ENCODE measurements at regions not wholly inside any gene's neighbourhood (a gene's known extent, or its start where the extent isn't known, plus 50 kb on each side); places are given as distances from the start of the nearest gene placed in this dataset.
"Not testable (repeated sequence)": the region's sequence is repeated elsewhere in the genome, so short reads cannot be mapped to it uniquely, and the experiment has no call there.

- H3K36me3 Mint-ChIP-seq: no peaks in the 10 kb centered on the region
- peaks cover 7% of the 10 kb centered on the region for H3K9me3 Mint-ChIP-seq
- no peaks in the 10 kb centered on the region for H3K27me3 Mint-ChIP-seq
- DNase-seq: no peak
- CTCF ChIA-PET: no interaction called here
- H3K4me3 Mint-ChIP-seq: no peak overlapping the region
- no peaks in the 10 kb centered on the region for H3K4me1 Mint-ChIP-seq
- no peak overlapping the region for H3K27ac Mint-ChIP-seq
These were observed 1050.7 kb upstream of the NRXN1 start for GRCh38 chr2:52082646-52083045.

DNA sequence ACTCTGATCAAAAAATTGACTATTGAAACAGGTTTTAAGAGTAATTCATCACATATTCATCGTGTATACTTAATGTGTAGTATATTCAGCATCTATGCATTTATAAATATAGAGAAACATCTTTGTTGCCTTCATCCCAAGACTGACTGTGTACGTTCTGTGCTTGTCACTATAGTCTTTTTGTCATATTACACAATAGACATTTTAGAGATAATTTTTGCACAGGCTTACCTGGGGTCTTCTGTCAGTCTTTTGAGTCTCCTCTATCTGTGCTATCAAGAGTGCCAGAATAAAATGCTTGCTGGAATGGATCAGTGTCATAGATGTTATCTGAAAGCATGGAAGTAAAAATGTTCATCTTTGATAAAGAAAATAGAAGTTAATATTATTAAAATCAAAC is 1047.7 kb upstream of the NRXN1 start:
- no peaks in the 10 kb centered on the region for H3K27me3 Mint-ChIP-seq
- CTCF ChIA-PET: no interaction called here
- H3K36me3 Mint-ChIP-seq: no peaks in the 10 kb centered on the region
- DNase-seq: no peak
- no peak overlapping the region for H3K4me3 Mint-ChIP-seq
- H3K27ac Mint-ChIP-seq: no peak overlapping the region
- no peaks in the 10 kb centered on the region for H3K4me1 Mint-ChIP-seq
- H3K9me3 Mint-ChIP-seq: peaks cover 7% of the 10 kb centered on the region

- no peak overlapping the region for H3K27ac Mint-ChIP-seq
- DNase-seq: no peak
- no peak overlapping the region for H3K4me3 Mint-ChIP-seq
- H3K4me1 Mint-ChIP-seq: no peaks in the 10 kb centered on the region
- H3K9me3 Mint-ChIP-seq: peaks cover 10% of the 10 kb centered on the region
- CTCF ChIA-PET: no interaction called here
- H3K27me3 Mint-ChIP-seq: no peaks in the 10 kb centered on the region
- no peaks in the 10 kb centered on the region for H3K36me3 Mint-ChIP-seq
These were observed 1045.2 kb upstream of the NRXN1 start for GRCh38 chr2:52077159-52077558.

- Mint-ChIP-seq H3K4me3 (no peak overlapping the region), H3K4me1 (no peaks in the 10 kb centered on the region), H3K36me3 (no peaks in the 10 kb centered on the region), H3K27ac (no peak overlapping the region), H3K9me3 (peaks cover 10% of the 10 kb centered on the region), H3K27me3 (no peaks in the 10 kb centered on the region)
- CTCF ChIA-PET: no interaction called here
- DNase-seq: no peak
These were observed 1042.3 kb upstream of the NRXN1 start for GRCh38 chr2:52074130-52074719.

DNA sequence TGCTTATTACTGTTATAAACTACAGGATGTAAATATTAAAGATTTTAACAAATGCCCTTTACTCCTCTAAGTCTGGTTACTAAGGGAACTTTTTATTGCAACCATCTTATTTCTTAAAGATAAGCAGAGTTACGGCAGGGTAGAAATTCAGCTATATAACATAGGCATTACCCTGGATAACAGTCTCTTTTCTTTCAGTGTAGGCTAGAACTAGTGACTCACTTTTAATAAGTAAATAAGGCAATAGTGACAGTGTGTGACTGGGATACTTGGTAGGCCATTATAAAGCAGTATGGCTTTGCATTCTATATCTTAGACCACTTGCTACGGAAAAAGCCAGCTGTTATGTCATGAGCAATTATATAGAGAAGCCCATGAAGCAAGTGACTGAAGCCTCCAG is 1041.0 kb upstream of the NRXN1 start:
- Mint-ChIP-seq H3K4me1 (no peaks in the 10 kb centered on the region), H3K9me3 (peaks cover 9% of the 10 kb centered on the region), H3K36me3 (no peaks in the 10 kb centered on the region), H3K27ac (no peak overlapping the region), H3K27me3 (no peaks in the 10 kb centered on the region), H3K4me3 (no peak overlapping the region)
- CTCF ChIA-PET: no interaction called here
- DNase-seq: no peak

DNA sequence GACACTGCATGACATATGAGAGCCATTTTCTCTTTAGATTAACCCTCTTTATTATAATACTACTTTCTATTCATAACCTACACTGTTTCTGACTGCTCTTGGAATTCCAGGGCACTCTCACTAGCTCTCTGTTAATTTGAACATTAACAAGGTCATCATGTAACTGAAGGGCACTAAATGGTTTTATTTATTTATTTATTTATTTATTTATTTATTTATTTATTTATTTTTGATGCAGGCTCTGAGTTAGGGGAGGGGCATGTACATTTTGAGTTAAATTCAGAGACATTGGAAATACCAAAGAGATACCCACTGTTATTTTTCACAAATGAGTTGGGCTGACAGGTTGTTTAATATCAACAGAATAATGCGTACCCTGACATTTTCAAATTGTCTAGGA is 1038.7 kb upstream of the NRXN1 start:
- H3K36me3 Mint-ChIP-seq: no peaks in the 10 kb centered on the region
- H3K27ac Mint-ChIP-seq: no peak overlapping the region
- H3K4me3 Mint-ChIP-seq: no peak overlapping the region
- no peaks in the 10 kb centered on the region for H3K27me3 Mint-ChIP-seq
- CTCF ChIA-PET: no interaction called here
- no peaks in the 10 kb centered on the region for H3K4me1 Mint-ChIP-seq
- peaks cover 5% of the 10 kb centered on the region for H3K9me3 Mint-ChIP-seq
- DNase-seq: no peak

- H3K4me1 Mint-ChIP-seq: no peaks in the 10 kb centered on the region
- no peaks in the 10 kb centered on the region for H3K36me3 Mint-ChIP-seq
- CTCF ChIA-PET: no interaction called here
- peaks cover 13% of the 10 kb centered on the region for H3K9me3 Mint-ChIP-seq
- no peaks in the 10 kb centered on the region for H3K27me3 Mint-ChIP-seq
- DNase-seq: no peak
- H3K27ac Mint-ChIP-seq: no peak overlapping the region
- H3K4me3 Mint-ChIP-seq: no peak overlapping the region
These were observed 1032.3 kb upstream of the NRXN1 start for GRCh38 chr2:52064234-52064633.

GRCh38 chr2:52054824-52055223 is 1022.9 kb upstream of the NRXN1 start:
- H3K9me3 Mint-ChIP-seq: peaks cover 16% of the 10 kb centered on the region
- H3K4me3 Mint-ChIP-seq: no peak overlapping the region
- CTCF ChIA-PET: no interaction called here
- no peak overlapping the region for H3K27ac Mint-ChIP-seq
- DNase-seq: no peak
- H3K36me3 Mint-ChIP-seq: no peaks in the 10 kb centered on the region
- no peaks in the 10 kb centered on the region for H3K4me1 Mint-ChIP-seq
- H3K27me3 Mint-ChIP-seq: no peaks in the 10 kb centered on the region

GRCh38 chr2:52036853-52037252 is 1004.9 kb upstream of the NRXN1 start:
- no peak overlapping the region for H3K4me3 Mint-ChIP-seq
- CTCF ChIA-PET: no interaction called here

GRCh38 chr2:52036024-52036423 is 1004.1 kb upstream of the NRXN1 start:
- Mint-ChIP-seq H3K27me3 (no peaks in the 10 kb centered on the region), H3K4me3 (no peak overlapping the region), H3K36me3 (no peaks in the 10 kb centered on the region), H3K27ac (no peak overlapping the region), H3K4me1 (no peaks in the 10 kb centered on the region), H3K9me3 (peaks cover 1% of the 10 kb centered on the region)
- CTCF ChIA-PET: no interaction called here
- no peak for DNase-seq

More at GRCh38 chr2:52036853-52037252, 1004.9 kb upstream of the NRXN1 start:
- no peak for DNase-seq
- H3K27me3 Mint-ChIP-seq: no peaks in the 10 kb centered on the region
- H3K4me1 Mint-ChIP-seq: no peaks in the 10 kb centered on the region
- H3K27ac Mint-ChIP-seq: no peak overlapping the region
- H3K36me3 Mint-ChIP-seq: no peaks in the 10 kb centered on the region
- H3K9me3 Mint-ChIP-seq: peaks cover 1% of the 10 kb centered on the region

DNA sequence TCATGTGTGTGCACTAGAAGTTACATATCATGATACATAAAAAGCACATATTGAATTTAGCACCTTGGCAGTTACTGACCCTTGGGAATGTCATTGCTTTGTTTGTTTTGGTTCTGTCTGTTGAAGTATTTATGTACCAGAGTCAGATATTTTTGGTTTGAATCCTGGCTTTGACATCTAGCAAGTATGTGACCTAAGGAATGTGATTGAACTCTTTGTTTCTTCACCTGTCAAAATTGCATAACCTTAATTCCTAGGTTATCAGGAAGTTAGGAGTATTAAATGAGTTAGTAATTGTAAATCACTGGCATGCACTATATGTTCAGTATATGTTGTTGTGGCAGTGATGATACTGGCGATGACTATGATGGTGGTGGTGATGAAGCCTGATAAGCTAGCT is 1003.5 kb upstream of the NRXN1 start:
- H3K27ac Mint-ChIP-seq: no peak overlapping the region
- no peaks in the 10 kb centered on the region for H3K4me1 Mint-ChIP-seq
- DNase-seq: no peak
- peaks cover 1% of the 10 kb centered on the region for H3K9me3 Mint-ChIP-seq
- no peak overlapping the region for H3K4me3 Mint-ChIP-seq
- CTCF ChIA-PET: no interaction called here
- H3K27me3 Mint-ChIP-seq: no peaks in the 10 kb centered on the region
- no peaks in the 10 kb centered on the region for H3K36me3 Mint-ChIP-seq

- Mint-ChIP-seq H3K27me3 (no peaks in the 10 kb centered on the region), H3K4me3 (no peak overlapping the region), H3K4me1 (no peaks in the 10 kb centered on the region), H3K27ac (no peak overlapping the region), H3K36me3 (no peaks in the 10 kb centered on the region), H3K9me3 (peaks cover 1% of the 10 kb centered on the region)
- no peak for DNase-seq
- CTCF ChIA-PET: no interaction called here
These were observed 1002.8 kb upstream of the NRXN1 start for GRCh38 chr2:52034706-52035105.

DNA sequence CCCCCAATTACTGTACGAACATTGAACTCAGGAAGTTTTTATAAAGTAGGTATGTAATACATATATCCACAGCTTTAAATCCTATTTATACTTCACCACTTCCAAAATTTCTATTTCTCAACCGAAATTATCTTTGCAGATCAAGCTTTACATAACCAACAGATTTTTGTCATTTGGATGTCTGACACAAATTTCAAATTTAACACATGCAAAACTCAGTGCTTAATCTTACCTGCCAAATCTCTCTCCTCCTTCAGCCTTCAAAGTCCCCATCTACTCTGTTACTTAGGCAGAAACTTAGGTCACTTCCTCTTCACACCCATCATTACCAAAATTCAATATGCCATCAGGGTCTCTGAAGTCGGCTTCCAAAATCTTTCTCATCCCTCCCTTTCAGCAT is 990.1 kb upstream of the NRXN1 start:
- H3K4me1 Mint-ChIP-seq: no peaks in the 10 kb centered on the region
- H3K4me3 Mint-ChIP-seq: no peak overlapping the region
- H3K27me3 Mint-ChIP-seq: no peaks in the 10 kb centered on the region
- H3K9me3 Mint-ChIP-seq: peaks cover 29% of the 10 kb centered on the region
- no peak overlapping the region for H3K27ac Mint-ChIP-seq
- no peak for DNase-seq
- CTCF ChIA-PET: no interaction called here
- no peaks in the 10 kb centered on the region for H3K36me3 Mint-ChIP-seq

- no peak for DNase-seq
- no peaks in the 10 kb centered on the region for H3K27me3 Mint-ChIP-seq
- H3K27ac Mint-ChIP-seq: no peak overlapping the region
- H3K4me3 Mint-ChIP-seq: no peak overlapping the region
- peaks cover 11% of the 10 kb centered on the region for H3K9me3 Mint-ChIP-seq
- no peaks in the 10 kb centered on the region for H3K4me1 Mint-ChIP-seq
- CTCF ChIA-PET: no interaction called here
- no peaks in the 10 kb centered on the region for H3K36me3 Mint-ChIP-seq
These were observed 985.8 kb upstream of the NRXN1 start for GRCh38 chr2:52017646-52018235.

- H3K36me3 Mint-ChIP-seq, H3K27ac Mint-ChIP-seq, CTCF ChIA-PET, H3K4me3 Mint-ChIP-seq, DNase-seq, H3K27me3 Mint-ChIP-seq, H3K4me1 Mint-ChIP-seq: not testable (repeated sequence)
- peaks cover 20% of the 10 kb centered on the region for H3K9me3 Mint-ChIP-seq
These were observed 975.0 kb upstream of the NRXN1 start for GRCh38 chr2:52006821-52007366.
